NCI-H1092 (cell line): ENCODE measurements at regions not wholly inside any gene's neighbourhood (a gene's known extent, or its start where the extent isn't known, plus 50 kb on each side); places are given as distances from the start of the nearest gene placed in this dataset.
A peak's percentile ranks its signal among the peaks of the same experiment; 100 is the strongest.

ENCODE experiments used
- DNase-seq: peaks from one replicate; lab custom pipeline; 2025; lab: John Stamatoyannopoulos, UW

GRCh38 chr2:104043864-104044263 is 810.1 kb upstream of the POU3F3 start:
- peak; percentile 5 for DNase-seq

GRCh38 chr2:104045071-104045470 is 808.8 kb upstream of the POU3F3 start:
- DNase-seq: no peak

GRCh38 chr2:104046466-104046865 is 807.4 kb upstream of the POU3F3 start:
- no peak for DNase-seq

GRCh38 chr2:104047516-104047915 is 806.4 kb upstream of the POU3F3 start:
- DNase-seq: no peak

GRCh38 chr2:104049438-104049837 is 804.5 kb upstream of the POU3F3 start:
- DNase-seq: no peak

GRCh38 chr2:104049981-104050380 is 803.9 kb upstream of the POU3F3 start:
- DNase-seq: no peak

GRCh38 chr2:104050656-104051242 is 803.2 kb upstream of the POU3F3 start:
- peak; percentile 6 for DNase-seq

- DNase-seq: no peak
Observed at GRCh38 chr2:104051766-104052165, 802.1 kb upstream of the POU3F3 start.

- DNase-seq: no peak
Observed at GRCh38 chr2:104052356-104052755, 801.6 kb upstream of the POU3F3 start.

- DNase-seq: no peak
Observed at GRCh38 chr2:104056451-104056850, 797.5 kb upstream of the POU3F3 start.

GRCh38 chr2:104068665-104069064 is 785.2 kb upstream of the POU3F3 start:
- no peak for DNase-seq

GRCh38 chr2:104077573-104077972 is 776.3 kb upstream of the POU3F3 start:
- no peak for DNase-seq

- no peak for DNase-seq
Observed at GRCh38 chr2:104078431-104079157, 775.3 kb upstream of the POU3F3 start.

GRCh38 chr2:104088745-104089144 is 765.2 kb upstream of the POU3F3 start:
- no peak for DNase-seq

- DNase-seq: no peak
Observed at GRCh38 chr2:104090407-104090806, 763.5 kb upstream of the POU3F3 start.

- no peak for DNase-seq
Observed at GRCh38 chr2:104091894-104092293, 762.0 kb upstream of the POU3F3 start.

GRCh38 chr2:104092886-104093285 is 761.0 kb upstream of the POU3F3 start:
- DNase-seq: no peak

GRCh38 chr2:104102615-104103014 is 751.3 kb upstream of the POU3F3 start:
- DNase-seq: no peak

GRCh38 chr2:104109356-104109755 is 744.6 kb upstream of the POU3F3 start:
- no peak for DNase-seq

GRCh38 chr2:104118889-104119288 is 735.0 kb upstream of the POU3F3 start:
- DNase-seq: no peak

- DNase-seq: no peak
Observed at GRCh38 chr2:104120171-104120570, 733.7 kb upstream of the POU3F3 start.

GRCh38 chr2:104125096-104125495 is 728.8 kb upstream of the POU3F3 start:
- no peak for DNase-seq

- DNase-seq: no peak
Observed at GRCh38 chr2:104127049-104127770, 726.7 kb upstream of the POU3F3 start.
